ENCODE measurements at regions not wholly inside any gene's neighbourhood (a gene's known extent, or its start where the extent isn't known, plus 50 kb on each side); places are given as distances from the start of the nearest gene placed in this dataset.
"Not testable (repeated sequence)": the region's sequence is repeated elsewhere in the genome, so short reads cannot be mapped to it uniquely, and the experiment has no call there.

GRCh38 chr11:130979386-130979972 is 63.2 kb upstream of the SNX19 start:
- DNase-seq (ENCODE audit: low read depth in 1 of 2, low spot score in 2 of 2) = no peak
- H3K27me3 ChIP-seq (replicated peaks) = no peaks in the 10 kb centered on the region
- H3K4me1 ChIP-seq (replicated peaks) = no peaks in the 10 kb centered on the region

GRCh38 chr11:130980071-130980862 is 64.0 kb upstream of the SNX19 start:
- no peaks in the 10 kb centered on the region for H3K27me3 ChIP-seq (replicated peaks)
- H3K4me1 ChIP-seq (replicated peaks) = no peaks in the 10 kb centered on the region
- no peak overlapping the region for H3K27ac ChIP-seq
- no peaks in the 10 kb centered on the region for H3K9me3 ChIP-seq (replicated peaks)
- no peaks in the 10 kb centered on the region for H3K36me3 ChIP-seq
- H3K4me3 ChIP-seq = no peak overlapping the region
- DNase-seq (ENCODE audit: low read depth in 1 of 2, low spot score in 2 of 2) = no peak

More at GRCh38 chr11:130979386-130979972, 63.2 kb upstream of the SNX19 start:
- no peaks in the 10 kb centered on the region for H3K9me3 ChIP-seq (replicated peaks)
- H3K27ac ChIP-seq = no peak overlapping the region
- H3K4me3 ChIP-seq = no peak overlapping the region
- no peaks in the 10 kb centered on the region for H3K36me3 ChIP-seq

- not testable (repeated sequence) for H3K27ac ChIP-seq; H3K27me3 ChIP-seq (replicated peaks); DNase-seq (ENCODE audit: low read depth in 1 of 2, low spot score in 2 of 2); H3K36me3 ChIP-seq; H3K4me3 ChIP-seq; H3K4me1 ChIP-seq (replicated peaks); H3K9me3 ChIP-seq (replicated peaks)
Observed at GRCh38 chr11:130984241-130984640, 68.0 kb upstream of the SNX19 start.

- DNase-seq (ENCODE audit: low read depth in 1 of 2, low spot score in 2 of 2) = no peak
- Histone ChIP-seq H3K4me1 (replicated peaks) (no peaks in the 10 kb centered on the region), H3K9me3 (replicated peaks) (no peaks in the 10 kb centered on the region), H3K27ac (no peak overlapping the region), H3K36me3 (no peaks in the 10 kb centered on the region), H3K27me3 (replicated peaks) (no peaks in the 10 kb centered on the region), H3K4me3 (no peak overlapping the region)
Observed at GRCh38 chr11:130992788-130993187, 76.5 kb upstream of the SNX19 start.

GRCh38 chr11:130994043-130994442 is 77.8 kb upstream of the SNX19 start:
- DNase-seq (ENCODE audit: low read depth in 1 of 2, low spot score in 2 of 2) = no peak
- no peak overlapping the region for H3K4me3 ChIP-seq
- peaks cover under 1% of the 10 kb centered on the region for H3K4me1 ChIP-seq (replicated peaks)
- H3K27me3 ChIP-seq (replicated peaks) = no peaks in the 10 kb centered on the region
- no peaks in the 10 kb centered on the region for H3K36me3 ChIP-seq
- H3K27ac ChIP-seq = no peak overlapping the region
- H3K9me3 ChIP-seq (replicated peaks) = no peaks in the 10 kb centered on the region

- no peak for DNase-seq (ENCODE audit: low read depth in 1 of 2, low spot score in 2 of 2)
- no peak overlapping the region for H3K27ac ChIP-seq
- no peak overlapping the region for H3K4me3 ChIP-seq
- H3K4me1 ChIP-seq (replicated peaks) = peaks cover 11% of the 10 kb centered on the region
- no peaks in the 10 kb centered on the region for H3K36me3 ChIP-seq
- no peaks in the 10 kb centered on the region for H3K27me3 ChIP-seq (replicated peaks)
- no peaks in the 10 kb centered on the region for H3K9me3 ChIP-seq (replicated peaks)
Observed at GRCh38 chr11:130995266-130995665, 79.0 kb upstream of the SNX19 start.

- H3K36me3 ChIP-seq = no peaks in the 10 kb centered on the region
- H3K27ac ChIP-seq = no peak overlapping the region
- H3K27me3 ChIP-seq (replicated peaks) = no peaks in the 10 kb centered on the region
- DNase-seq (ENCODE audit: low read depth in 1 of 2, low spot score in 2 of 2) = no peak
- peaks cover 18% of the 10 kb centered on the region for H3K4me1 ChIP-seq (replicated peaks)
- no peak overlapping the region for H3K4me3 ChIP-seq
- H3K9me3 ChIP-seq (replicated peaks) = no peaks in the 10 kb centered on the region
Observed at GRCh38 chr11:130997278-130997677, 81.0 kb upstream of the SNX19 start.

- no peaks in the 10 kb centered on the region for H3K9me3 ChIP-seq (replicated peaks)
- peak in 1 of 2 experiments; percentile 0 for DNase-seq (ENCODE audit: low read depth in 1 of 2, low spot score in 2 of 2)
Observed at GRCh38 chr11:130999086-130999485, 82.8 kb upstream of the SNX19 start.

GRCh38 chr11:130999992-131000770 is 83.9 kb upstream of the SNX19 start:
- H3K27ac ChIP-seq = peak overlapping the region; percentile 60
- H3K4me3 ChIP-seq = no peak overlapping the region
- H3K36me3 ChIP-seq = no peaks in the 10 kb centered on the region
- H3K27me3 ChIP-seq (replicated peaks) = no peaks in the 10 kb centered on the region
- H3K9me3 ChIP-seq (replicated peaks) = no peaks in the 10 kb centered on the region
- peak; percentile 57 to 84 for DNase-seq (ENCODE audit: low read depth in 1 of 2, low spot score in 2 of 2)
- H3K4me1 ChIP-seq (replicated peaks) = peaks cover 18% of the 10 kb centered on the region

More at GRCh38 chr11:130999086-130999485, 82.8 kb upstream of the SNX19 start:
- peaks cover 18% of the 10 kb centered on the region for H3K4me1 ChIP-seq (replicated peaks)
- H3K27ac ChIP-seq = no peak overlapping the region
- H3K4me3 ChIP-seq = no peak overlapping the region
- no peaks in the 10 kb centered on the region for H3K27me3 ChIP-seq (replicated peaks)
- no peaks in the 10 kb centered on the region for H3K36me3 ChIP-seq

- Histone ChIP-seq H3K27ac (no peak overlapping the region), H3K9me3 (replicated peaks) (no peaks in the 10 kb centered on the region), H3K4me3 (no peak overlapping the region), H3K4me1 (replicated peaks) (peaks cover 18% of the 10 kb centered on the region), H3K36me3 (no peaks in the 10 kb centered on the region), H3K27me3 (replicated peaks) (no peaks in the 10 kb centered on the region)
- DNase-seq (ENCODE audit: low read depth in 1 of 2, low spot score in 2 of 2) = no peak
Observed at GRCh38 chr11:131002145-131002544, 85.9 kb upstream of the SNX19 start.

- Histone ChIP-seq H3K27ac (no peak overlapping the region), H3K36me3 (no peaks in the 10 kb centered on the region), H3K27me3 (replicated peaks) (0 out of 2 replicates have a peak, but pooled peaks cover 4% of the 10 kb centered on the region), H3K4me1 (replicated peaks) (peaks cover 4% of the 10 kb centered on the region), H3K9me3 (replicated peaks) (no peaks in the 10 kb centered on the region), H3K4me3 (no peak overlapping the region)
- no peak for DNase-seq (ENCODE audit: low read depth in 1 of 2, low spot score in 2 of 2)
Observed at GRCh38 chr11:131005829-131006228, 89.5 kb upstream of the SNX19 start.

GRCh38 chr11:131025020-131025419 is 108.7 kb upstream of the SNX19 start:
- no peaks in the 10 kb centered on the region for H3K36me3 ChIP-seq
- no peak overlapping the region for H3K27ac ChIP-seq
- 0 out of 2 replicates have a peak, but pooled peaks cover 2% of the 10 kb centered on the region for H3K27me3 ChIP-seq (replicated peaks)
- no peaks in the 10 kb centered on the region for H3K9me3 ChIP-seq (replicated peaks)
- H3K4me3 ChIP-seq = no peak overlapping the region
- H3K4me1 ChIP-seq (replicated peaks) = no peaks in the 10 kb centered on the region
- DNase-seq (ENCODE audit: low read depth in 1 of 2, low spot score in 2 of 2) = no peak

GRCh38 chr11:131025421-131026125 is 109.3 kb upstream of the SNX19 start:
- Histone ChIP-seq H3K4me1 (replicated peaks) (no peaks in the 10 kb centered on the region), H3K36me3 (no peaks in the 10 kb centered on the region), H3K9me3 (replicated peaks) (no peaks in the 10 kb centered on the region), H3K4me3 (no peak overlapping the region), H3K27ac (no peak overlapping the region), H3K27me3 (replicated peaks) (0 out of 2 replicates have a peak, but pooled peaks cover 2% of the 10 kb centered on the region)
- DNase-seq (ENCODE audit: low read depth in 1 of 2, low spot score in 2 of 2) = no peak

All from SJSA1 (cell line).